ENCODE measurements at regions not wholly inside any gene's neighbourhood (a gene's known extent, or its start where the extent isn't known, plus 50 kb on each side); places are given as distances from the start of the nearest gene placed in this dataset.

- intact Hi-C loops (cut with micrococcal nuclease): no loop called here
- Histone ChIP-seq H3K36me3 (ENCODE audit: control insufficient read depth, insufficient read depth, low read length) (no peaks in the 10 kb centered on the region), H3K27me3 (ENCODE audit: control insufficient read depth, insufficient read depth, low read length) (no peaks in the 10 kb centered on the region), H3K27ac (ENCODE audit: low read length) (no peak overlapping the region), H3K4me1 (ENCODE audit: control insufficient read depth, insufficient read depth, low read length) (no peaks in the 10 kb centered on the region), H3K9me3 (ENCODE audit: control insufficient read depth, insufficient read depth, low read length) (no peaks in the 10 kb centered on the region), H3K4me3 (ENCODE audit: low read length) (no peak overlapping the region)
- no peak for TF ChIP-seq CTCF (IDR thresholded peaks at IDR 0.05)
- no peak overlapping the region for H3K4me3 Mint-ChIP-seq
- peaks cover 5 to 6% of the 10 kb centered on the region in 2 donors for H3K9me3 Mint-ChIP-seq
- no peak for DNase-seq
- no peaks in the 10 kb centered on the region for H3K4me1 Mint-ChIP-seq
- WGBS (ENCODE audit: insufficient coverage): 86% methylated on average over 2 of the region's 3 CpGs
- H3K27me3 Mint-ChIP-seq (ENCODE audit: low read depth in 2 of 2): no peaks in the 10 kb centered on the region
- no peak for ATAC-seq
- H3K36me3 Mint-ChIP-seq: no peaks in the 10 kb centered on the region
- no peak overlapping the region for H3K27ac Mint-ChIP-seq
Observed at GRCh38 chr15:23924686-23925085, 237.6 kb upstream of the NDN start.

- 84% methylated on average over 14 of the region's 14 CpGs for WGBS (ENCODE audit: insufficient coverage)
Observed at GRCh38 chr15:23954931-23955330, 267.8 kb upstream of the NDN start.

GRCh38 chr15:23983500-23984259 lies 296.6 kb upstream of the NDN start:
- TF ChIP-seq CTCF (IDR thresholded peaks at IDR 0.05): no peak
- Histone ChIP-seq H3K4me1 (ENCODE audit: control insufficient read depth, insufficient read depth, low read length) (no peaks in the 10 kb centered on the region), H3K9me3 (ENCODE audit: control insufficient read depth, insufficient read depth, low read length) (peaks cover 2% of the 10 kb centered on the region), H3K27ac (ENCODE audit: low read length) (no peak overlapping the region), H3K4me3 (ENCODE audit: low read length) (no peak overlapping the region), H3K36me3 (ENCODE audit: control insufficient read depth, insufficient read depth, low read length) (no peaks in the 10 kb centered on the region), H3K27me3 (ENCODE audit: control insufficient read depth, insufficient read depth, low read length) (no peaks in the 10 kb centered on the region)
- Mint-ChIP-seq H3K4me3 (no peak overlapping the region), H3K9me3 (peaks cover 2 to 12% of the 10 kb centered on the region in 2 donors), H3K4me1 (no peaks in the 10 kb centered on the region), H3K36me3 (no peaks in the 10 kb centered on the region), H3K27me3 (ENCODE audit: low read depth in 2 of 2) (no peaks in the 10 kb centered on the region), H3K27ac (no peak overlapping the region)
- no peak for DNase-seq
- WGBS (ENCODE audit: insufficient coverage): 76% methylated on average over 4 of the region's 5 CpGs
- ATAC-seq: no peak
- intact Hi-C loops (cut with micrococcal nuclease): no loop called here

More at GRCh38 chr15:23954931-23955330, 267.8 kb upstream of the NDN start:
- no peaks in the 10 kb centered on the region for H3K36me3 Mint-ChIP-seq
- DNase-seq: no peak
- H3K9me3 ChIP-seq (ENCODE audit: control insufficient read depth, insufficient read depth, low read length): no peaks in the 10 kb centered on the region
- no peaks in the 10 kb centered on the region for H3K27me3 ChIP-seq (ENCODE audit: control insufficient read depth, insufficient read depth, low read length)
- H3K4me1 ChIP-seq (ENCODE audit: control insufficient read depth, insufficient read depth, low read length): no peaks in the 10 kb centered on the region
- H3K36me3 ChIP-seq (ENCODE audit: control insufficient read depth, insufficient read depth, low read length): no peaks in the 10 kb centered on the region
- no peaks in the 10 kb centered on the region for H3K27me3 Mint-ChIP-seq (ENCODE audit: low read depth in 2 of 2)
- no peak for ATAC-seq
- no peaks in the 10 kb centered on the region for H3K4me1 Mint-ChIP-seq
- intact Hi-C loops (cut with micrococcal nuclease): no loop called here
- H3K9me3 Mint-ChIP-seq: peaks cover 9 to 10% of the 10 kb centered on the region in 2 donors
- no peak overlapping the region for H3K4me3 Mint-ChIP-seq
- no peak overlapping the region for H3K4me3 ChIP-seq (ENCODE audit: low read length)
- TF ChIP-seq CTCF (IDR thresholded peaks at IDR 0.05): no peak
- no peak overlapping the region for H3K27ac Mint-ChIP-seq
- no peak overlapping the region for H3K27ac ChIP-seq (ENCODE audit: low read length)

- DNase-seq (no peak), ATAC-seq (no peak)
- no peaks in the 10 kb centered on the region for H3K27me3 ChIP-seq (ENCODE audit: control insufficient read depth, insufficient read depth, low read length)
- no peaks in the 10 kb centered on the region for H3K4me1 ChIP-seq (ENCODE audit: control insufficient read depth, insufficient read depth, low read length)
- no peak overlapping the region for H3K4me3 Mint-ChIP-seq
- no peak overlapping the region for H3K4me3 ChIP-seq (ENCODE audit: low read length)
- H3K9me3 Mint-ChIP-seq: peaks cover 13 to 16% of the 10 kb centered on the region in 2 donors
- no peaks in the 10 kb centered on the region for H3K36me3 ChIP-seq (ENCODE audit: control insufficient read depth, insufficient read depth, low read length)
- peaks cover 9% of the 10 kb centered on the region for H3K9me3 ChIP-seq (ENCODE audit: control insufficient read depth, insufficient read depth, low read length)
- no peak for TF ChIP-seq CTCF (IDR thresholded peaks at IDR 0.05)
- no peak overlapping the region for H3K27ac Mint-ChIP-seq
- no peak overlapping the region for H3K27ac ChIP-seq (ENCODE audit: low read length)
- no peaks in the 10 kb centered on the region for H3K4me1 Mint-ChIP-seq
- intact Hi-C loops (cut with micrococcal nuclease): loop anchor here (10.0 kb wide), 1 partner anchor 49 kb away; no protein-coding TSS in a partner anchor
- H3K36me3 Mint-ChIP-seq: no peaks in the 10 kb centered on the region
- 75% methylated on average over 3 of the region's 4 CpGs for WGBS (ENCODE audit: insufficient coverage)
- no peaks in the 10 kb centered on the region for H3K27me3 Mint-ChIP-seq (ENCODE audit: low read depth in 2 of 2)
Observed at GRCh38 chr15:23994273-23994672, 307.2 kb upstream of the NDN start.
